Fibroblast of lung (primary cell): ENCODE measurements at regions not wholly inside any gene's neighbourhood (a gene's known extent, or its start where the extent isn't known, plus 50 kb on each side); places are given as distances from the start of the nearest gene placed in this dataset.
A peak's percentile ranks its signal among the peaks of the same experiment; 100 is the strongest.

Experiments
- DNase-seq, 2 donors: peaks; one replicate each; pipeline versions ENCODE4 v3.0.0 to v3.0.0-alpha.2; 2010; ENCODE audit warnings: low read depth in 2 of 2
- H2AFZ ChIP-seq: 2 replicates; pipeline ENCODE4 v1.5.1; 2012; ENCODE audit warnings: low read length, control low read depth, inconsistent platforms
- H3K27ac ChIP-seq: 2 replicates; pipeline ENCODE4 v1.5.1; 2011; ENCODE audit warnings: low read length, control low read depth; ENCODE audit not compliant: insufficient read depth
- H3K27me3 ChIP-seq: 2 replicates; pipeline ENCODE4 v1.5.1; 2011; ENCODE audit warnings: mild to moderate bottlenecking, low read length; ENCODE audit not compliant: control insufficient read depth, insufficient read depth
- H3K36me3 ChIP-seq: 2 replicates; pipeline ENCODE4 v1.5.1; 2011; ENCODE audit warnings: low read length; ENCODE audit not compliant: control insufficient read depth, insufficient read depth
- H3K4me1 ChIP-seq: 2 replicates; pipeline ENCODE4 v1.5.1; 2011; ENCODE audit warnings: low read length; ENCODE audit not compliant: control insufficient read depth, insufficient read depth; ENCODE audit errors: extremely low read depth
- H3K4me2 ChIP-seq: 2 replicates; pipeline ENCODE4 v1.5.1; 2011; ENCODE audit warnings: low read length, control low read depth; ENCODE audit not compliant: insufficient read depth; ENCODE audit errors: extremely low read depth
- H3K4me3 ChIP-seq, 4 experiments: fragments of 200-600 bp in 1 of 4; sonication (generic) in 1 of 4; replicated peaks in 1 of 4; 2 replicates each; pipeline ENCODE4 v1.5.1; 2011 to 2016; ENCODE audit warnings: low read length in 4 of 4, low read depth in 3 of 4, mild to moderate bottlenecking in 3 of 4, control low read depth in 2 of 4, inconsistent platforms in 1 of 4, mixed read lengths in 1 of 4; ENCODE audit not compliant: insufficient read depth in 1 of 4; ENCODE audit errors: control extremely low read depth in 1 of 4
- H3K79me2 ChIP-seq: 2 replicates; pipeline ENCODE4 v1.5.1; 2012; ENCODE audit warnings: mild to moderate bottlenecking, low read length, inconsistent platforms; ENCODE audit not compliant: control insufficient read depth, insufficient read depth
- H3K9ac ChIP-seq: 2 replicates; pipeline ENCODE4 v1.5.1; 2011; ENCODE audit warnings: mild to moderate bottlenecking, low read length, control low read depth; ENCODE audit not compliant: insufficient read depth
- H3K9me3 ChIP-seq: 2 replicates; pipeline ENCODE4 v1.5.1; 2012; ENCODE audit warnings: low read depth, low read length; ENCODE audit not compliant: control insufficient read depth, insufficient read depth
- H4K20me1 ChIP-seq: 2 replicates; pipeline ENCODE4 v1.5.1; 2011; ENCODE audit warnings: low read length; ENCODE audit not compliant: control insufficient read depth, insufficient read depth; ENCODE audit errors: extremely low read depth
- EZH2 ChIP-seq: IDR thresholded peaks from 2 replicates; pipeline ENCODE4 v1.5.1; 2012; ENCODE audit warnings: low read length, control low read depth, mild to moderate bottlenecking; ENCODE audit errors: missing control alignments
- TF ChIP-seq, protein P1 (sequence below), 2 donors: IDR thresholded peaks in 1 of 2; conservative IDR thresholded peaks in 1 of 2; 1 replicate in 1 of 2; 2 replicates in 1 of 2; pipeline ENCODE4 v1.5.1; 2011 to 2012; ENCODE audit warnings: low read length in 2 of 2, control low read depth in 1 of 2, inconsistent platforms in 1 of 2, low read depth in 1 of 2, mild to moderate bottlenecking in 1 of 2

DNA sequence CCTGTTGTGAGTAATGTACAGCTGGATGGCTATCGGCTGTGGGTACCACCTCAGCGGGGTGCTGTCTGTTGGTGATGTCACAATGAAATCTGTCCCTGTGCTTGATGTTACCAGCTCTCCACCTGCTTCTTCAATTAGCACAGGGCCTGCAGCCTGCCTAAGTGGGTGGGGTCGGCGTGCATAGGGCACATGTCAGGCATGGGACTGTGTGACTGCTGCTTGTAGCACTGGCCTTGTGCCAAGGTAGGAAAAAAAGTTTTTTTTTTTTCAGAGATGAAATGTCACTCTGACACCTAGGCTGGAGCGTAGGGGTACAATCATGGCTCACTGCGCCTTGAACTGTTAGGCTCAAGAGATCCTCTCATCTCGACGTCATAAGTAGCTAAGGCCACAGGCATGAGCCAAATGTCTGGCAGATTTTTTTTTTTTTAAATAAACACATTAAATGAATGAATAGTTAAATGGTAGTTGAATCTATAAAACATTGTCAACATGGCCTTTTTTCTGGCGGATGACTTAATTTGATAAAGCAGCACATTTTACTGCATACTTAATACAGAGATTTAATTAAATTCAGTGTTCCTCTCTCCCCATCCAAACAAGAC, 222.5 kb downstream of the NXNL2 start:
- TF ChIP-seq EZH2, result no peak
- TF ChIP-seq, protein P1, sequence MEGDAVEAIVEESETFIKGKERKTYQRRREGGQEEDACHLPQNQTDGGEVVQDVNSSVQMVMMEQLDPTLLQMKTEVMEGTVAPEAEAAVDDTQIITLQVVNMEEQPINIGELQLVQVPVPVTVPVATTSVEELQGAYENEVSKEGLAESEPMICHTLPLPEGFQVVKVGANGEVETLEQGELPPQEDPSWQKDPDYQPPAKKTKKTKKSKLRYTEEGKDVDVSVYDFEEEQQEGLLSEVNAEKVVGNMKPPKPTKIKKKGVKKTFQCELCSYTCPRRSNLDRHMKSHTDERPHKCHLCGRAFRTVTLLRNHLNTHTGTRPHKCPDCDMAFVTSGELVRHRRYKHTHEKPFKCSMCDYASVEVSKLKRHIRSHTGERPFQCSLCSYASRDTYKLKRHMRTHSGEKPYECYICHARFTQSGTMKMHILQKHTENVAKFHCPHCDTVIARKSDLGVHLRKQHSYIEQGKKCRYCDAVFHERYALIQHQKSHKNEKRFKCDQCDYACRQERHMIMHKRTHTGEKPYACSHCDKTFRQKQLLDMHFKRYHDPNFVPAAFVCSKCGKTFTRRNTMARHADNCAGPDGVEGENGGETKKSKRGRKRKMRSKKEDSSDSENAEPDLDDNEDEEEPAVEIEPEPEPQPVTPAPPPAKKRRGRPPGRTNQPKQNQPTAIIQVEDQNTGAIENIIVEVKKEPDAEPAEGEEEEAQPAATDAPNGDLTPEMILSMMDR (conservative IDR thresholded peaks at IDR 0.05 in 1 of 2, IDR thresholded peaks at IDR 0.05 in 1 of 2; ENCODE audit: low read depth in 1 of 2, low read length in 2 of 2), result no peak
- no peak for DNase-seq
- peaks cover 2% of the 10 kb centered on the region for H3K4me1 ChIP-seq
- no peaks in the 10 kb centered on the region for H3K9me3 ChIP-seq
- no peak overlapping the region for H3K27ac ChIP-seq
- no peaks in the 10 kb centered on the region for H3K36me3 ChIP-seq
- H3K27me3 ChIP-seq, result no peaks in the 10 kb centered on the region
- H3K9ac ChIP-seq, result no peak overlapping the region
- H3K79me2 ChIP-seq, result no peaks in the 10 kb centered on the region
- no peak overlapping the region for H3K4me2 ChIP-seq
- H2AFZ ChIP-seq, result no peak overlapping the region
- no peak overlapping the region for H3K4me3 ChIP-seq
- H4K20me1 ChIP-seq, result no peaks in the 10 kb centered on the region

DNA sequence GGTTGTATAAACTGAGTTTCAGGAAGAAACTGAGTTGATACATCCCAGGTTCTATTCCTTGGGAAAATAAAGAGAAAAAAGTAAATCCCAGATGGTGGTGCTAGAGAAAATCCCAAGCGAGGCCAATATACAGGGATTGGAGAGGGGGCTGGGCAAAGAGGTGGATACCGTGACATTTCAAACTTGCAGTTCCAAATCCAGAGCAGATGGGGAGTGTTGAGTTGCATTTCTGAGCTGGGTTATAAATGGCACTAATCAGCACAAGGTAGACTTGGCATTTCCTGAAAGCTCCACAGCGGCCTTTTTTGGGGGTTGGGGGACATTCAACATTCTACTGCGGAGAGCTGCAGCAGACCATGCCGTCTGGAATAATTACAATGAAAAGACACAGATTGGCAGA, 224.4 kb downstream of the NXNL2 start:
- Histone ChIP-seq H3K9me3 (no peaks in the 10 kb centered on the region), H3K4me2 (no peak overlapping the region), H3K27ac (no peak overlapping the region), H3K4me3 (no peak overlapping the region), H3K27me3 (no peaks in the 10 kb centered on the region), H3K9ac (no peak overlapping the region), H4K20me1 (no peaks in the 10 kb centered on the region), H3K79me2 (no peaks in the 10 kb centered on the region), H2AFZ (no peak overlapping the region), H3K4me1 (peaks cover under 1% of the 10 kb centered on the region), H3K36me3 (no peaks in the 10 kb centered on the region)
- TF ChIP-seq, protein P1 (conservative IDR thresholded peaks at IDR 0.05 in 1 of 2, IDR thresholded peaks at IDR 0.05 in 1 of 2; ENCODE audit: low read depth in 1 of 2, low read length in 2 of 2), result no peak
- TF ChIP-seq EZH2, result no peak
- DNase-seq, result no peak

DNA sequence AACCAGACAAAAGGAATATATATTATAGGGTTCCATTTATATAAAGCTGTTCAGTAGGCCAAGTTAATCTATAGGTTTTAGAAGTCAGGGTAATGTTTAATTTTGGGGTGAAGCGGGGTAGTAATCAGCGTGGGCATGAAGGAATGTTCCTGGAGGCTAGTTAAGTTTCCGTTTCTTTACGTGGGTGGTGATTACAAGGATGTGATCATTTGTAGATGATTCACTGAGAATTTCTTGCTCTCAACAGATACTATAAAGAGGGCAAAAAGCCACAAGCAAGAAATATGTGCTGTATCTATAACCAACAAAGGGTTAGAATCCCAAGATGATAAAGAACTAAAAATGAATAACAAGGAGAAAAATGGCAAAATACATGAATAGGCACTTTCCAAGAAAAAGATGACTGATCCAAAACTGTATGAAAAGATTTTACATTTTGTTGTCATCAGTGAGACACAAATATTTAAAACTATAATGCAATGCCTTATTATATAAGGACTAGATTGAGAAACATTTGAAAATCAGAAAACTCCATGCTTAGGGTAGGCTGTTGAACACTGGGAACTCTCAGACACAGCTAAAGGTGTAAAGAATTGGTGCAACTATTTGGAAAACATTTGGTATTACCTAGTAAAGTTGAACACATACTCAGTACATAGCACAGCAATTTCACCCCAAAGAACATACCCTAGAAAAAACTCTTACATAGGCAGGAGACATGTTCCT, 224.3 kb upstream of the S1PR3 start:
- H3K4me3 ChIP-seq, result no peak overlapping the region

More for the DNA sequence above, 224.3 kb upstream of the S1PR3 start:
- no peaks in the 10 kb centered on the region for H3K79me2 ChIP-seq
- DNase-seq, result peak; percentile 68 to 91
- H3K36me3 ChIP-seq, result no peaks in the 10 kb centered on the region
- H3K27me3 ChIP-seq, result no peaks in the 10 kb centered on the region
- H3K9me3 ChIP-seq, result no peaks in the 10 kb centered on the region
- no peak overlapping the region for H2AFZ ChIP-seq
- H4K20me1 ChIP-seq, result no peaks in the 10 kb centered on the region
- no peaks in the 10 kb centered on the region for H3K4me1 ChIP-seq
- no peak overlapping the region for H3K4me2 ChIP-seq
- no peak overlapping the region for H3K27ac ChIP-seq
- no peak for TF ChIP-seq EZH2
- TF ChIP-seq, protein P1 (conservative IDR thresholded peaks at IDR 0.05 in 1 of 2, IDR thresholded peaks at IDR 0.05 in 1 of 2; ENCODE audit: low read depth in 1 of 2, low read length in 2 of 2), result no peak
- H3K9ac ChIP-seq, result no peak overlapping the region
